HG02642 (cell line): ENCODE measurements at regions not wholly inside any gene's neighbourhood (a gene's known extent, or its start where the extent isn't known, plus 50 kb on each side); places are given as distances from the start of the nearest gene placed in this dataset.
"Not testable (repeated sequence)": the region's sequence is repeated elsewhere in the genome, so short reads cannot be mapped to it uniquely, and the experiment has no call there.

Experiments used
- ATAC-seq: cut with Tn5 transposase; IDR thresholded peaks from one replicate; pipeline ENCODE4 v1.9.1; 2021; ENCODE audit warnings: mild to moderate bottlenecking; ENCODE audit not compliant: unreplicated experiment, poor library complexity

- ATAC-seq: no peak
These were observed 898.3 kb downstream of the BRD1 start for GRCh38 chr22:48929276-48929790.

- ATAC-seq: no peak
These were observed 900.1 kb downstream of the BRD1 start for GRCh38 chr22:48927591-48927990.

GRCh38 chr22:48926643-48927042, 901.0 kb downstream of the BRD1 start:
- no peak for ATAC-seq

- ATAC-seq: no peak
These were observed 901.5 kb downstream of the BRD1 start for GRCh38 chr22:48926136-48926535.

GRCh38 chr22:48925450-48925849, 902.2 kb downstream of the BRD1 start:
- ATAC-seq: no peak

GRCh38 chr22:48923996-48924395, 903.7 kb downstream of the BRD1 start:
- ATAC-seq: no peak

- ATAC-seq: no peak
These were observed 904.4 kb downstream of the BRD1 start for GRCh38 chr22:48923165-48923865.

GRCh38 chr22:48921411-48921903, 906.2 kb downstream of the BRD1 start:
- no peak for ATAC-seq

GRCh38 chr22:48920776-48921241, 906.9 kb downstream of the BRD1 start:
- ATAC-seq: no peak

- ATAC-seq: no peak
These were observed 907.7 kb downstream of the BRD1 start for GRCh38 chr22:48919851-48920589.

GRCh38 chr22:48919187-48919590, 908.5 kb downstream of the BRD1 start:
- ATAC-seq: no peak

- no peak for ATAC-seq
These were observed 909.0 kb downstream of the BRD1 start for GRCh38 chr22:48918585-48919186.

- ATAC-seq: not testable (repeated sequence)
These were observed 915.2 kb downstream of the BRD1 start for GRCh38 chr22:48912356-48913066.

GRCh38 chr22:48911647-48912046, 916.0 kb downstream of the BRD1 start:
- not testable (repeated sequence) for ATAC-seq

- not testable (repeated sequence) for ATAC-seq
These were observed 916.6 kb downstream of the BRD1 start for GRCh38 chr22:48911067-48911466.

- no peak for ATAC-seq
These were observed 919.1 kb downstream of the BRD1 start for GRCh38 chr22:48908547-48908946.

- ATAC-seq: no peak
These were observed 920.1 kb downstream of the BRD1 start for GRCh38 chr22:48907591-48907990.

- ATAC-seq: no peak
These were observed 921.3 kb downstream of the BRD1 start for GRCh38 chr22:48906216-48906835.

- no peak for ATAC-seq
These were observed 922.3 kb downstream of the BRD1 start for GRCh38 chr22:48905206-48905975.
